Dendritic cell treated with granulocyte-macrophage colony-stimulating factor and Interleukin-4, amounts not matched to agents 40 ng/mL and 50 ng/mL, for 4 days (primary cell): ENCODE measurements at regions not wholly inside any gene's neighbourhood (a gene's known extent, or its start where the extent isn't known, plus 50 kb on each side); places are given as distances from the start of the nearest gene placed in this dataset.

Experiments used
- H3K27ac Mint-ChIP-seq: one replicate; pipeline ENCODE4 v1.8.0; 2022; ENCODE audit warnings: mild to moderate bottlenecking, mixed read lengths
- H3K27me3 Mint-ChIP-seq: one replicate; pipeline ENCODE4 v1.8.0; 2022; ENCODE audit warnings: mild to moderate bottlenecking, mixed read lengths
- H3K36me3 Mint-ChIP-seq: one replicate; pipeline ENCODE4 v1.8.0; 2022; ENCODE audit warnings: low read depth, mixed read lengths
- H3K4me1 Mint-ChIP-seq: one replicate; pipeline ENCODE4 v1.8.0; 2022; ENCODE audit warnings: low read depth, mixed read lengths
- H3K4me3 Mint-ChIP-seq: one replicate; pipeline ENCODE4 v1.8.0; 2022; ENCODE audit warnings: mild to moderate bottlenecking, moderate library complexity, mixed read lengths
- H3K9me3 Mint-ChIP-seq: one replicate; pipeline ENCODE4 v1.8.0; 2022; ENCODE audit warnings: mixed read lengths
- intact Hi-C: fragments of 100-400 bp; cut with micrococcal nuclease; formaldehyde crosslinking; loops from one replicate; pipeline ENCODE4 v1.15.0; 2022

DNA sequence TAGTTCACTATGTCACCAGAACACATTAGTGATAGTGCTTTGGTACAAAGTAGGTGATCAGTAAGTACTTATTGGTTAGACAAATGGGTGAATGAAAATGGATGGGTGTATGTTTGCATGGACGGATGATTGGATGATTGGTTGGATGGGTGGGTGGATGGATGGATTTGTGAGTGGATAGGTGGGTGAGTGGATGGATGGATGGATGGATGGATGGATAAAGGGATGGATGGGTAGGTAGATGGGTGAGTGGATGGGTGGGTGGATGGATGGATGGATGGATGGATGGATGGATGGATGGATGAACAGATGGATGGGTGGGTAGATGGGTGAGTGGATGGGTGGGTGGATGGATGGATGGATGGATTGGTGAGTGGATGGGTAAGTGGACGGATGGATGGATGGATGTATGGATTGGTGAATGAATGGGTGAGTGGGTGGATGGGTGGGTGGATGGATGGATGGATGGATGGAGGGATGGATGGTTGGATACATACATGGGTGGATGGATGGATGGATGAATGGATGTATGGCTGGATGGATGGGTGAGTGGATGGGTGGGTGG, 225.3 kb upstream of the GSE1 start:
- Mint-ChIP-seq H3K27me3 (peaks cover 8% of the 10 kb centered on the region), H3K4me1 (no peaks in the 10 kb centered on the region), H3K27ac (no peak overlapping the region), H3K4me3 (no peak overlapping the region), H3K36me3 (no peaks in the 10 kb centered on the region), H3K9me3 (no peaks in the 10 kb centered on the region)
- intact Hi-C loops = no loop called here

DNA sequence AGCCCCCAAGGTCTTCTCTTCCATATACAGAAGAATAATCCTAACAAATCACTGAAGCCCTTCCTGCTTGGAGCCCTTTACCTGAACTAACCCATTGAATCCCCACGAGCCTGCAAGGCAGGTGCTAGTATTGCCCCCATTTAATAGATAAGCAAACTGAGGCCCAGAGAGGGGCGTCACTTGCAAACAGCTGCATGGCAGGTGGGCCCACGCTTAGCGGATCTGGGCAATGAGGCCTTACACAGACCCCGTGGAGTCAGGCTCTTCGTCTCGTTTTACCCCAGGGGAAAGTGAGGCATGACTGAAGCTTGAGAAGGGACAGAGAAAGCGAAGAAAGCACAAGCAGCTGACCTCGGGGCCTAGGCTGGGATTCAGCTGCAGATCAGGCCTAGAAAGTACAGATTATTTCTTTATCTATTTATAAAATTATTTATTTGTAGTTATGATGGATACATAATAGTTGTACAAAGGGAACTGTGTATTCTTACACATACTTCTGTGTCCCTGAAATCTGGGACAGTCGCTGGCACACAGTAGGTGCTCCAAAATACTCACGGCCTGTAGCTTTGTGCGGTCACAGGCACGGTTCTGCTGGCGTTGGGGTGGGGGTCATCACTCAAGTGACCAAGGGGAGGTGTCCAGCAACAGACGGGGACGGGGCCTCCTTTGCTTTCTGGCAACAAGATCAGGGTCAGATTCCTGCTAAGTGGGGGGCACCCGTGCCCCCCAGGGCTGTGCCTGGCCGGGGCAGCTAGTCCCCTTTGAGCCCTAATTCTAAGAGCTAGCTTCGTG, 223.2 kb upstream of the GSE1 start:
- H3K27ac Mint-ChIP-seq = no peak overlapping the region
- no peaks in the 10 kb centered on the region for H3K36me3 Mint-ChIP-seq
- H3K4me1 Mint-ChIP-seq = peaks cover 4% of the 10 kb centered on the region
- intact Hi-C loops = no loop called here
- H3K27me3 Mint-ChIP-seq = peaks cover 18% of the 10 kb centered on the region
- H3K9me3 Mint-ChIP-seq = no peaks in the 10 kb centered on the region
- H3K4me3 Mint-ChIP-seq = no peak overlapping the region

DNA sequence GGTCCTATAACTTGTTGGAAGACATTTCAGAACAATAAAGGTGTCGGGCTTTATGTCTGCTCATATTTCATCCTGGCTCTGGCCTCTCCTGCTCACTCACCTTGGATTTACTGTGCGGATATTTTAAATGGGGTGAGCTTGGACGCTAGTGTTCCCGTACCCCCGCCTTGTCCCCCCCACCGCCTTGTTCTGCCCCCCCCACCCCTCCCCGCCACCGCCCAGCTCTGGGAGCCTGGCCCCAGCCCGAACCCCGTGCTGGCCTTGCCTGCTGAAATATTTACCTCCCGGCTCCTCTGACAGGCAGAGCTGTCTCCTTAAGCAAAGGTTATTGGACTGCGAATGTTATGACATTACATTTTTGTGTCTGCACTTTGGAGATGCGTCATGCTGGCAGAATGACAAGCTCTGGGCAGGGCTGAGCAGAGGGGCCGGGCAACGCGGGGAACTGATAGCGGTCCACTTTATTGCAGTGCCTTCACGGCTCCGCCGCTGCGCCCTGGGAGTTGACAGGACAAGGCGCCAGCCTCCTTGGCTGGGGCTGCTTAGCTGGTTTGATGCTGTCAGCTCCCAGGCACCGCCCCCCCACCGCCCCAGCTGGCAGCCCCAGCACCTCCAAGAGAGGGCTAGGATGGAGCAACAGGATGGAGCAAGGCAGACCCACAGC, 222.5 kb upstream of the GSE1 start:
- H3K36me3 Mint-ChIP-seq = no peaks in the 10 kb centered on the region
- H3K4me1 Mint-ChIP-seq = peaks cover 12% of the 10 kb centered on the region
- H3K27me3 Mint-ChIP-seq = peaks cover 25% of the 10 kb centered on the region
- intact Hi-C loops = no loop called here
- H3K27ac Mint-ChIP-seq = no peak overlapping the region
- no peak overlapping the region for H3K4me3 Mint-ChIP-seq
- no peaks in the 10 kb centered on the region for H3K9me3 Mint-ChIP-seq

DNA sequence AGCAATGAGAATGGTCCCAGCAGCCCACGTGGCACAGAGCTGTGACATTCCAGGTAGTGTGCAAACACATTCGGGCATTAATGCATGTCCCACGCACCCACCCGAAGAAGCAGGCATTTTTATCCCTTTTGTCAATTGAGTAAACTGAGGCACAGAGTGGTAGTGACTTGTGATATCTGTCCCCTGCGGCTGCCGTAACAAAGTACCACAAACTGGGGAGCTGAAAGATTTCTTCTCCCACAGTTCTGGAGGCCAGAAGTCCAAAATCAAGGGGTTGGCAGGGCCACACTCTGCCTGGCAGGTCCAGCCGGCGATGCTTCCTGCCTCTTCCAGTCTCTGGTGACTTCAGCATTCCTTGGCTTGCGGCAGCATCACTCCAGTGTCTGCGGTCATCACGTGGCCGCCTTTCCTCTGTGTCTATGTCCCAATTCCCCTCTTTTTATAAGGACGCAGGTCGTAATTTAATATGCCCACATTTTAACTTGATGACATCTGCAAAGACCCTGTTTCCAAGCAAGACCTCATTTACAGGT, 221.9 kb upstream of the GSE1 start:
- no peaks in the 10 kb centered on the region for H3K36me3 Mint-ChIP-seq
- H3K4me3 Mint-ChIP-seq = no peak overlapping the region
- no peaks in the 10 kb centered on the region for H3K9me3 Mint-ChIP-seq
- peaks cover 14% of the 10 kb centered on the region for H3K4me1 Mint-ChIP-seq
- H3K27me3 Mint-ChIP-seq = peaks cover 29% of the 10 kb centered on the region
- no peak overlapping the region for H3K27ac Mint-ChIP-seq
- intact Hi-C loops = no loop called here

DNA sequence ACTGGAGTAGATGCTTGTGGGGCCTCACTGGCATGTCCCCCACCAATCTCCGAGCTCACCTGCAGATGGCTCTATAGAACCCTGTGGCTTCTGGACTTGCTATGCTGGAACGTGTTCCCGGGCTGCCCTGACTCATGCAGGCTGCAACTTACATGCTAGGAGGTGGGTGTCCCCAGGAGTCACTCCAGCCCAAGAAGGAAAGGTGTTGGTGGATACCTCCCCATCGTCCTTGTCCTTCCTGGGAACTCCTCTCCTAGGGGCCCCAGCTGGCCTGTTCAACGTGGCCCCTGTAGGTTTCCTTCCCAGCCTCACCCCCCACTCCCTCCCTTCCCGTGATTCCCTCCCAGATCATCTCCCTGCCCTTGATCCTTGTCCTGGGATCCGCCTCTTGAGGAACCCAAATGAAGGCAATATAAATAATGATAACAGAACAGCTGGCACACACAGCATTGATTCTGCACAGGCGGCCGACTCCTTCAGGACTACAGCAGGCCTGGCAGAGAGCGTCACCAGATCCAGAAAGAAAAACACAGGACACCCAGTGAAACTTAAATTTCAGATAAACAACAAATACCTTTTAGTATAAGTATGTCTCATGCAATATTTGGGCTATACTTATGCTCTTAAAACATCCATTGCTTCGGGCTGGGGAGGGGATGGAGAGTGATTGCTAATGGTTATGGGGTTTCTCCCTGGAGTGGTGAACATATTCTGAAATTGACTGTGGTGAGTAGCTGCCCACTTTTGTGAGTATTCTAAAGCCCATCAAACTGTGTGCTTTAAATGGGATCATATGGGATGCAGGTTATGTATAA, 221.1 kb upstream of the GSE1 start:
- peaks cover 35% of the 10 kb centered on the region for H3K27me3 Mint-ChIP-seq
- H3K4me3 Mint-ChIP-seq = no peak overlapping the region
- H3K9me3 Mint-ChIP-seq = no peaks in the 10 kb centered on the region
- intact Hi-C loops = no loop called here
- peaks cover 19% of the 10 kb centered on the region for H3K4me1 Mint-ChIP-seq
- no peaks in the 10 kb centered on the region for H3K36me3 Mint-ChIP-seq
- H3K27ac Mint-ChIP-seq = no peak overlapping the region

DNA sequence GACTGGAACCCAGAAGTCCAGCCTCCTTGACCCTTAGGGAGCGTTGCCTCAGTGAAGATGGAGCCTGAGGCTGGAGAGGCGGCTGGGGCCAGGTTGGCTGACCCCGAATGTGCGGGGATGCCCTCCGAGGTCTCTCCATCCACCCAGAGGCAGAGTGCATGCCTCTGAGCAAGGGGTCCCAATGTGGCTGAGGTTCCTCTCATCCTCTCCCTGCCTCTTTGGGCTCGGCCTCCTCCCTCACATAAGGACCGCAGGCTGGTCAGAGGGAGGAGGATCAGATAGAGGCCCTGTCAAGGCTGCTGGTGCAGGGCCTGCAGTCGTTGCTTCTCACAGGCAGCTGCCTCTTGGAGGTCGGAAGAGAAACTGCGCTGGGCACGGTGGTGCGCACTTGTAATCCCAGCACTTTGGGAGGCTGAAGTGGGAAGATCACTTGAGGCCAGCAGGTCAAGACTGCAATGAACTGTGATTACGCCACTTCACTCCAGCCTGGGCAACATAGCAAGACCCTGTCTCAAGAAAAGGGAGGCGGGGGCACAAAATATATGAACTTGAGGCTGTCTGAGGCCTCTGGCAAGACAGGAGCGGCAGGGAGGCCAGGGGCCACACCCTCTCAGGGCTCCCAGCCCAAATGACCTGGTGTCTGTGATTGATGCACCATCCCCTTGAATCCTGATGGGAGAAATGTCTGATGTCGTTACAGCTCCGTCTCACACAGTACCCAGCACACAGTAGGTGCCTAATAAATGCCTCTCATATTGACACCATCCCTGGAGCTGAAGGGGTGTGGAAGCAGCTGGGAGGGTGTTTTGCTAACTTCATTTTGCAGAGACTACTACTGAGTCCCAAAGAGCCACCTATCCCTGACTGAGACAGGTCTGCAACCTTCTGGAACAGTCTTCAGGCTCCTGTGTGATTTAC, 220.1 kb upstream of the GSE1 start:
- H3K27me3 Mint-ChIP-seq = peaks cover 44% of the 10 kb centered on the region
- H3K9me3 Mint-ChIP-seq = no peaks in the 10 kb centered on the region
- H3K4me1 Mint-ChIP-seq = peaks cover 19% of the 10 kb centered on the region
- H3K27ac Mint-ChIP-seq = no peak overlapping the region
- intact Hi-C loops = loop anchor here (1.0 kb wide), 1 partner anchor 217 kb away; no protein-coding TSS in a partner anchor
- H3K4me3 Mint-ChIP-seq = no peak overlapping the region
- H3K36me3 Mint-ChIP-seq = no peaks in the 10 kb centered on the region

DNA sequence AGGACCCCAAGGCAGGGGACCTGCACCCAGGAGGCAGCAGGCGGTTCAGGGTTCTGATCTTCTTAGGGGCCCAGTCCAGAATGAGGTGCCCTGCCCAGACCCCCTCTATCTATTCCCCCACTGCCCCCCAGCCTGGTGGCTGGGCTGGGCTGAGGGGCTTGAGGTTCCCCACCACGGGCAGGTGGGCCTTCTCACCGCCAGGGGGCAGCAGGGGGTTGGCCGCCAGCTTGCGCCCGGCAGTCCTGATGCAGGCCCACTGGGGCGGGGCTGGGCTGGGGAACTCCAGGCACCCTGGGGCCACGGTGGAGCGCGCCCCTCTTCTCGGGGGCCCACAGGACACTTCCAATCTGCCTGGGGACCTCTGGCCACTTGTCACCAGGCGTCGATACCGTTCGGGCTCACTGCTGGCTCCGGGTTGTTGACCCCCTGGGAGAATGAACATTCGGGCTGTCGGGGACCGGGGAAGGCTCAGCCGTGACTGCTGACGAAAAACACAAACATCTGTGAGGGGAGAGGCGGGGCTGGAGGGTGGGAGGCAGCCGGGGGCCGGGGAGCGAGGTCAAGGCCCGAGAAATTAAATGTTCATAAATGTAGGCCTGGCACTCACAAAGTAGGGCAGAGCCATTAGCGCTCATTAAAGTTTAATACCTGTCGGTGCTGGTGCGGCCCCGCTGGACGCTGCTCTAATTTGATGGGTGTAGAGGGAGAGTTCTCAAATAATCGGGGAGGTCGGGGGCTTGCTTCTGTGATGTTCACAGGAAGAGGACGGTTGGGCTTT, 219.3 kb upstream of the GSE1 start:
- peaks cover 19% of the 10 kb centered on the region for H3K4me1 Mint-ChIP-seq
- H3K36me3 Mint-ChIP-seq = no peaks in the 10 kb centered on the region
- no peak overlapping the region for H3K27ac Mint-ChIP-seq
- H3K27me3 Mint-ChIP-seq = peaks cover 42% of the 10 kb centered on the region
- no peak overlapping the region for H3K4me3 Mint-ChIP-seq
- intact Hi-C loops = loop anchor here (1.0 kb wide), 1 partner anchor 216 kb away; no protein-coding TSS in a partner anchor
- H3K9me3 Mint-ChIP-seq = no peaks in the 10 kb centered on the region

DNA sequence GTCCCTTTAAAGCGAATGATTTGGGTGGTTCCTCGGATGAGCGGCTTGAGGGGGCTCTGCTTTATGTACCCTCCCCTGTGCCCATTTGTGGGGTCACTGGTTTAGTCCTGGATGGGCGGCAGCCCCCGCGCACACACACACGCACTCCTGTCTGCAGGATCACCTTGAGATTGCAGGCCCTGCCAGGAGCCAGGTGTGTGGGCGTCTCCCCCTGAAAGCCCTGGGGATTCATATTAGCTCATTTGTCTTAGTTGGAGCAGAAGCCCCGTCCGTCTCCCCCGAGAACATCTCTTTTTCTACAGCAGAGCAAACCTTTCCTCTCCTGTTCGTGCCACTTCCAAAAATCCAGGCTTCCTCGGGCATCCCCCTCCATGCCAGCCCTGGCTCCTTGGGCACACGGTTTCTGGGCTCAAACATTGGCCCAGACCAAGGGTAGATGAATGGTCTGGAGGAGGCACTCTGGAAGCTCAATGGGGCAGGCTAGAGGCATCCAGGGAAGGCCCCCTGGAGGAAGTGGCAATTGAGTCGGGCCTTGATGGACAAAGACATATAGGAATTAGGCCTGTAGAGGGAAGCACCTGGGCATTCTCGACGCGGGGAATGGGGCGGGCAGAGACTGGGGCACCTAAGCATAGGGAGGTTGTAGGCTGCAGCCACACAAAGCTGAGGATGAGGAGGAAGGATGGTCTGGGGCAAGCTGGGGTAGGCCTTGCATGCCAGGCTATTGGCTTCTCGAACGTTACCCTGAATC, 218.5 kb upstream of the GSE1 start:
- H3K27me3 Mint-ChIP-seq = peaks cover 39% of the 10 kb centered on the region
- intact Hi-C loops = no loop called here
- H3K4me3 Mint-ChIP-seq = no peak overlapping the region
- peaks cover 19% of the 10 kb centered on the region for H3K4me1 Mint-ChIP-seq
- no peaks in the 10 kb centered on the region for H3K9me3 Mint-ChIP-seq
- no peaks in the 10 kb centered on the region for H3K36me3 Mint-ChIP-seq
- H3K27ac Mint-ChIP-seq = no peak overlapping the region

DNA sequence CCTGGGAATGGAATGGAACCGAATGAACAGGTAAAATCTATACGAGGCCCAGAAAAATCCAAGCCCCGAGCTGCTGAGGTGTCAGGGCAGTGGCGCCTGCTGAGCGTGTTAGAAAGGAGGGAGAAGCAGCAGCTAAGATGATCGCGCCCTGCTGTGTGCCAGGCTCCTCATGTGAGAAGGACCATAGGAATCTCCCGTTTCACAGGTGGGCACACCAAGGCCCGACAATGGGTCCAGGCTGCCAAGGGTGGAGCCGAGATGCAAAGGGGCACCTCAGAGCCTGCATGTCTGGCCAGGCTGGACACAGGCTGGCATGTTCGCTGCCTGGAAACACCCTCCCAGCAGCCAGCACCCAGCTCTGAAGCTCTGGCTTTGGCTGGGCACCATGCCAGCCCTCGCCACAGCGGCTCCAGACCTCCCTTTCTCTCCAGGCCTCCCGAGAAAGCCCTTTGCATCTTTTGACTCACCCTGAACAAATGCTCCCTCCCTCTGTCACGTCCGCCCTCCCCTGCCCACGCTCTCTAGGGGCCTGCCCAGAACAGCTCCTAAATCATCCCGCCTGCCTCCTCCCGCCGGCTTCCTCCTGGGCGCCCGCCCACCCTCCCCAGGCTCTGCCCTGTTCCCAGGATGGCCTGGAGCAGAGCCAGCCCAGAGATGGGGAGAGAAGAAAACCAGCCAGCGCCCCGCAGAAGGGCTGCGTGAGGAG, 217.8 kb upstream of the GSE1 start:
- Mint-ChIP-seq H3K4me1 (peaks cover 19% of the 10 kb centered on the region), H3K27me3 (peaks cover 39% of the 10 kb centered on the region), H3K36me3 (no peaks in the 10 kb centered on the region), H3K9me3 (no peaks in the 10 kb centered on the region), H3K4me3 (no peak overlapping the region), H3K27ac (no peak overlapping the region)
- intact Hi-C loops = no loop called here

DNA sequence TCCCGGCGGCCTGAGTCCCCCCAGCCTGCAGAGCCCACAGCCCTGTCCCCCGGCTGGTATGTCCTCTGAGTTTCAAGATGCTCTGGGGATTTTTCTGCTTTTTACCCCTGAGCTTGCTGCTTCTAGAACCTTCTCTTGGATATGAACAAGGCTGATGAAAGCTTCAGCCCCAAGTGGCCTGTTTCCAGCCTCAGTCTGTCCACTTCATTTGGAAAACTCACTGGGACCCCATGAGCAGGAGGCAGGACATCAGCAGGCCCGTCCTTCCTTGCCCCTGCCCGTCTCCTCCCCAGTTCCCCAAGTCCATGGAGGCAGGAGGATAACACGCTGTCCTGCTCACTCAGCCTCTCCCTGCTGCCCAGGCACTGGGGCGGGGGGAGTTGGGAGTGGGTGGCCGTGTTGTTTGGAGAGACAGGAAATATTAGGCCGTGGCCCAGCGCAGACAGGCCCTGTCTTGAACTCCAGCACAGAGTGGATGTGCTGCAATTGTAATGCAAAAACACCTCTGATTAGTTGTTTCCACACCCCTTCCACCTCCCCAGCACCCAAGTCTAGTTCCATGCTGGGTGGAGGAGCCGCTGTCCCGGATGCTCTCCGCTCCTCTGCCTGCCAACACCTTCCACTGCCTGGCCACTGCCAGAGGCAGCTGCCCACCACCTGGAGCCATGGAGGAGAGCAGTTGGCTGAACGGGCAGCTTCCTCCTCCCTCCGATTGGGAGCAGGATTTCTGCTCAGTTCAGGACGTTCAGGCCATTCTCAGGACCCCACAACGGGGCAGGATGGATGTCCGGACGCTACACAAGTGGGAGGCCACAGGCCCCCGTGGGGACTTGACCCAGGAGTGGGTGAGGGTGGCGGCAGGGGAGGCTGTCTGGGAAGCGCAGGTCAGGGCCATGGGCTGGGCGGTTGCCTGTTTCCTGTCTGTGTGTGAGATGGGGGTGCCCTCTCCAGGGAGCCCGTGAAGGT, 216.9 kb upstream of the GSE1 start:
- H3K27ac Mint-ChIP-seq = no peak overlapping the region

More for the DNA sequence above, 216.9 kb upstream of the GSE1 start:
- Mint-ChIP-seq H3K36me3 (no peaks in the 10 kb centered on the region), H3K4me3 (no peak overlapping the region), H3K9me3 (no peaks in the 10 kb centered on the region), H3K4me1 (peaks cover 19% of the 10 kb centered on the region), H3K27me3 (peaks cover 39% of the 10 kb centered on the region)
- intact Hi-C loops = no loop called here
